ENCODE measurements at regions not wholly inside any gene's neighbourhood (a gene's known extent, or its start where the extent isn't known, plus 50 kb on each side); places are given as distances from the start of the nearest gene placed in this dataset.

DNA sequence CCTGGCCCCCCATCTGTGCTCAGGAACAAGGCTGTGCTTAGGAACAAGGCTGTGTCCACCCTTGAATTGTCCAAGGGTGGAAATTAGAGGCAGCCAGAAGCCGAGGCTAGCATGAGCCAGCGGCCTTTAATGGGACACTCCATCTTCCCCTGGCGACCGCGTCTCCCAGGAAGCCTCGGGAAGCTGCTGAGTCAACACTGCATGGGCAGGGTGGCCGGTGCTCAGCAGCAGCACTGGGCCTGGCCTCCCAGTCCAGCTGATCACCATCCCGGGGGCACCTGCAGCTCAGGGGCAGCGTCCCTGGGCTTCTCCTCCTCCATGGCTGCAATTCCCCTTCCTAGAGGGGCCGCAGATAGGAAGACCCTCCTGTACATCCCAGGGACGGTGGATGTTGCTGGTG, 180.8 kb downstream of the ENGASE start:
- H3K4me3 ChIP-seq (ENCODE audit: low read length) = no peak overlapping the region
- TF ChIP-seq, protein P1, sequence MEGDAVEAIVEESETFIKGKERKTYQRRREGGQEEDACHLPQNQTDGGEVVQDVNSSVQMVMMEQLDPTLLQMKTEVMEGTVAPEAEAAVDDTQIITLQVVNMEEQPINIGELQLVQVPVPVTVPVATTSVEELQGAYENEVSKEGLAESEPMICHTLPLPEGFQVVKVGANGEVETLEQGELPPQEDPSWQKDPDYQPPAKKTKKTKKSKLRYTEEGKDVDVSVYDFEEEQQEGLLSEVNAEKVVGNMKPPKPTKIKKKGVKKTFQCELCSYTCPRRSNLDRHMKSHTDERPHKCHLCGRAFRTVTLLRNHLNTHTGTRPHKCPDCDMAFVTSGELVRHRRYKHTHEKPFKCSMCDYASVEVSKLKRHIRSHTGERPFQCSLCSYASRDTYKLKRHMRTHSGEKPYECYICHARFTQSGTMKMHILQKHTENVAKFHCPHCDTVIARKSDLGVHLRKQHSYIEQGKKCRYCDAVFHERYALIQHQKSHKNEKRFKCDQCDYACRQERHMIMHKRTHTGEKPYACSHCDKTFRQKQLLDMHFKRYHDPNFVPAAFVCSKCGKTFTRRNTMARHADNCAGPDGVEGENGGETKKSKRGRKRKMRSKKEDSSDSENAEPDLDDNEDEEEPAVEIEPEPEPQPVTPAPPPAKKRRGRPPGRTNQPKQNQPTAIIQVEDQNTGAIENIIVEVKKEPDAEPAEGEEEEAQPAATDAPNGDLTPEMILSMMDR (IDR thresholded peaks at IDR 0.05; ENCODE audit: insufficient read depth, low read depth, low read length, missing control alignments) = no peak
- no peak for DNase-seq (ENCODE audit: low read depth)

DNA sequence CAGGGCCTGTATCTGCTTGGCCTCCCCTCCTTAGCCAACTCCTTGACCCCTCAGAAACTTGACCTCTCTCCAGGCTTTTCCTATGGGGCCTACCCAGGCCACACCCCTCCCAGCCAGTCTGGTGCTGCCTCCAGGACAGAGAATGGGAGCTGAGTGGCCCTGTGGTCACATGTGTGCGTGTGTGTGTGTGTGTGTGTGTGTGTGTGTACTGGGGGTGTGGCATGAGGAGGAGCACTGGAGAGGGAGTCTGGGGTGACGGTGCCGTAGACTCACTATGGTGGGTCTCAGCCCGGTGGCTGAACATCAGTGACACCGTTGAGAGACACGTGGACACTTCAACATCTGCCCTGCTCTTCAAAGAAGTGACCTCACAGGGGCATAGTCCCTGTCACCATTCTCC, 180.4 kb downstream of the ENGASE start:
- TF ChIP-seq, protein P1 (IDR thresholded peaks at IDR 0.05; ENCODE audit: insufficient read depth, low read depth, low read length, missing control alignments) = no peak
- no peak for DNase-seq (ENCODE audit: low read depth)
- H3K4me3 ChIP-seq (ENCODE audit: low read length) = no peak overlapping the region

DNA sequence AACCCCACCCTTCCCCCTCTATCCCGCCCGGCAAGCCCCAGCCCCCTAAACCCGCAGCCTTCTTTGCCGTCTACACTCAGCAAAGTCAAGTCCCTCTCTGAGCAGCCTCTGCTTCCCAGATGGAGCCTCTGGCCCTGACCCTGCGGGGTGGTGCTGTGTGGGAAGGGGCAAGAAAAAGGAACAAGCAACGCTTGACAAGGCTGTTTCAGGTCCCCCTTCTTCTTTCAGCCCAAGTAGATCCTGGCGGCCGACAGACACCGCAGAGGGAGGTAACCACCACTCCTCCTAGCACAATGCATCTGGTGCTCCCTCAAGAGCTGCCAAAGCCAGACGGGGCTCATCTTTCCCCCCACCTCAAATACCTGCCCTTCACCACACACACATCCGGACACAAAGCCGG, 178.3 kb downstream of the ENGASE start:
- H3K4me3 ChIP-seq (ENCODE audit: low read length) = no peak overlapping the region
- TF ChIP-seq, protein P1 (IDR thresholded peaks at IDR 0.05; ENCODE audit: insufficient read depth, low read depth, low read length, missing control alignments) = no peak
- no peak for DNase-seq (ENCODE audit: low read depth)

DNA sequence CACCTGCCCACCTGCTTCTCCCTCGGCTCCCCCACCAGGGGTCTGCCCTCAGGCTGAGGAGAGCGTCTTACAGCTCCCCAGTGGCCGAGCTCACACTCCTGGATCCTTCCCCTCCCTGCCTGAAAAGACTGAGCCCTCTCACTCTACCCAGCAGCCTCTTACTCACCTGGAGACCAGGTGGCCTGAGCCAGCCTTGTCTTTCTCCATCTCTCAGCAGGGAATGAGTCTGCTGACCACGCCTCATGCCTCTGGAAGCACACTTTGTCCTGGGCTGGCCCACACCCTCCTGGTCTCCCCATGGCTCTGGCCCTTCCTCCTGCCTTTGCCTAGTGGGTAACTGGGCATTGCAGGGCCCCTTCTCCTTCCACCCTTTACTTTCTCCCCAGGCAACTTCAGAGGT, 177.2 kb downstream of the ENGASE start:
- peak; percentile 31 for DNase-seq (ENCODE audit: low read depth)

DNA sequence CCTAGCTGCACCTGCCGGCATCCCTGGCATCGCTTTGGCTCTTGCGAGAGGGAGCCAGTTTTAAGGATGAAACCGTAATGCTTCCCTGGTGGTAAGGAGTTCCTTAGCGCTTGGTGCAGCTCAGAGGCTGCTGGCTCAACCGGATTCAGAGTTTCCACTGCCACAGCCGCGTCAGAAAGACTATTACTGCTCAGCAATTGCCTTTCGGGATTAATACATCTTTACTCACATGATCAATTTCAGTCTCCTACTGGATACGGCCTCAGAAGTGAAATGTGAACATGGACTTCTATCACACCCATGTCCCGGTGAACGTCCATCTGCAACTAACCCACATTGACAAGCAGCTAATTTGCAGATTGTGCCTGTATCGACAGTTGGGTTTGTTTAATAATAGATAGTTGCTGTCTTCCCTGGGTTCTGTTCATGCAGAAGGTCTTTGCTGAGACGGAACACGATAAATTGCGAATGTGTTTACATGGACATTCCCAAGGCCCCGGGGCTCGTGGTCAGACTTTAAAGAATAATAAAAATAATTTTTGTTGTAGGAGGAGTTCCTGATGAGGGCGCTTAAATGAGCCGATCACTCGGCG, 175.4 kb downstream of the ENGASE start:
- no peak overlapping the region for H3K4me3 ChIP-seq (ENCODE audit: low read length)
- TF ChIP-seq, protein P1 (IDR thresholded peaks at IDR 0.05; ENCODE audit: insufficient read depth, low read depth, low read length, missing control alignments) = no peak
- no peak for DNase-seq (ENCODE audit: low read depth)

More for the DNA sequence above, 177.2 kb downstream of the ENGASE start:
- no peak overlapping the region for H3K4me3 ChIP-seq (ENCODE audit: low read length)
- TF ChIP-seq, protein P1 (IDR thresholded peaks at IDR 0.05; ENCODE audit: insufficient read depth, low read depth, low read length, missing control alignments) = no peak

DNA sequence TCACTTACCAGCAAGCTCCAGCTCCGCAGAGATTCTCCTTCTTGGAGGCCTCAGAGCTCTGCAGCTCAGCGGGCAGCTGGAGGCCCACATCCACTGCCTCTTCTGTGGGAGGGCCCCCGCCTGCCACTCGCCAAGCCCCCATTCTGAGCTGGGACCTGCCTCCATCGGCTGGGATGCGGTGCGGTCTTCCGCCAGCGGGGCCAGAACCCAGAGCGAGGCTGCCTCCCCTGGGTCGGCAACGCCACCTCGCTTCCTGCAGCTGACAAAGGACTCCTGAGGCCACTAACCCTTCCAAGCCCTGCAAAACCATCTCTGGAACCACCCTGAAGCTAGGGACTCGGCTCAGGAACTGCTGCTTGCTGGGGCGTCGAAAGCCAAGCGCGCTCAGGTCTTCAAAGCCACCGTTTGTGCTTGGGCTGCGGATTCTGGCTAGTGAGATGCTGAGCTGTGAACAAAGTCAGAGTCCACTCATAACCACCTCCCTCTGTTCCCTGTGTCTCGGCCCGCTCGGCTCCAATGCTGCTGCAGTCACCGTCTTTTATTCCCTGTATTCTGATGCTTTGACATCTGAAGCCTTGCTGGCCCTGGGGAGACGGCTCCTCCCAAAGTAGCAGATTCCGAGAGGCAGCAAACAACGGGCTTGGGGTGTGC, 174.3 kb downstream of the ENGASE start:
- DNase-seq (ENCODE audit: low read depth) = no peak
- TF ChIP-seq, protein P1 (IDR thresholded peaks at IDR 0.05; ENCODE audit: insufficient read depth, low read depth, low read length, missing control alignments) = no peak
- H3K4me3 ChIP-seq (ENCODE audit: low read length) = no peak overlapping the region
